Neural progenitor cell (in vitro differentiated cells): ENCODE measurements at regions not wholly inside any gene's neighbourhood (a gene's known extent, or its start where the extent isn't known, plus 50 kb on each side); places are given as distances from the start of the nearest gene placed in this dataset.

ENCODE experiments used
- DNase-seq: peaks from one replicate; pipeline ENCODE4 v3.0.0-alpha.2; 2016; ENCODE audit warnings: low spot score
- H2AFZ ChIP-seq: fragments of 200-600 bp; sonication (generic); replicated peaks from 2 replicates; pipeline ENCODE4 v1.6.1; 2016; ENCODE audit warnings: antibody characterized with exemption
- H3F3A ChIP-seq: fragments of 200-600 bp; sonication (generic); 2 replicates; pipeline ENCODE4 v1.6.1; 2016; ENCODE audit warnings: antibody characterized with exemption, low read depth
- H3K27ac ChIP-seq: fragments of 200-600 bp; sonication (generic); 2 replicates; pipeline ENCODE4 v1.5.1; 2016; ENCODE audit warnings: mild to moderate bottlenecking
- H3K27me3 ChIP-seq: fragments of 200-600 bp; sonication (generic); 2 replicates; pipeline ENCODE4 v1.6.1; 2016; ENCODE audit warnings: mild to moderate bottlenecking, moderate library complexity
- H3K36me3 ChIP-seq: fragments of 200-600 bp; sonication (generic); 2 replicates; pipeline ENCODE4 v1.5.1; 2016
- H3K4me1 ChIP-seq: fragments of 200-600 bp; sonication (generic); 2 replicates; pipeline ENCODE4 v1.6.1; 2016; ENCODE audit warnings: mixed run types
- H3K4me2 ChIP-seq: fragments of 200-600 bp; sonication (generic); 2 replicates; pipeline ENCODE4 v1.6.1; 2016
- H3K4me3 ChIP-seq: fragments of 200-600 bp; sonication (generic); 2 replicates; pipeline ENCODE4 v1.5.1; 2016
- H3K79me2 ChIP-seq: fragments of 200-600 bp; sonication (generic); 2 replicates; pipeline ENCODE4 v1.6.1; 2016; ENCODE audit warnings: low read depth
- H3K9ac ChIP-seq: fragments of 200-600 bp; sonication (generic); 2 replicates; pipeline ENCODE4 v1.6.1; 2016
- H3K9me3 ChIP-seq: fragments of 200-600 bp; sonication (generic); 2 replicates; pipeline ENCODE4 v1.5.1; 2016; ENCODE audit warnings: low read depth
- H4K20me1 ChIP-seq: fragments of 200-600 bp; sonication (generic); 2 replicates; pipeline ENCODE4 v1.6.1; 2016; ENCODE audit warnings: low read depth
- H3K27ac Mint-ChIP-seq: 3 replicates; pipeline ENCODE4 v1.8.0; 2021; ENCODE audit warnings: mixed read lengths
- H3K27me3 Mint-ChIP-seq: 2 replicates; pipeline ENCODE4 v1.8.0; 2022; ENCODE audit warnings: low read depth, mild to moderate bottlenecking, inconsistent platforms, moderate library complexity, mixed read lengths; ENCODE audit not compliant: insufficient read depth
- H3K36me3 Mint-ChIP-seq: 3 replicates; pipeline ENCODE4 v1.8.0; 2021; ENCODE audit warnings: mixed read lengths
- H3K4me1 Mint-ChIP-seq: 3 replicates; pipeline ENCODE4 v1.8.0; 2021; ENCODE audit warnings: mixed read lengths
- H3K4me3 Mint-ChIP-seq: 3 replicates; pipeline ENCODE4 v1.8.0; 2021; ENCODE audit warnings: mild to moderate bottlenecking, moderate library complexity, mixed read lengths
- H3K9me3 Mint-ChIP-seq: 3 replicates; pipeline ENCODE4 v1.8.0; 2020; ENCODE audit warnings: mixed read lengths
- EZH2 ChIP-seq: fragments of 200-600 bp; sonication (generic); IDR thresholded peaks from 2 replicates; pipeline ENCODE4 v1.6.1; 2017; ENCODE audit warnings: antibody characterized with exemption, mild to moderate bottlenecking, moderate library complexity
- EZH2phosphoT487 ChIP-seq: fragments of 200-600 bp; sonication (generic); IDR thresholded peaks from 2 replicates; pipeline ENCODE4 v1.6.1; 2017; ENCODE audit warnings: antibody characterized with exemption
- TF ChIP-seq, protein P1 (sequence below): fragments of 200-600 bp; sonication (generic); IDR thresholded peaks from 2 replicates; pipeline ENCODE4 v1.5.1; 2017; ENCODE audit warnings: antibody characterized with exemption, mild to moderate bottlenecking

DNA sequence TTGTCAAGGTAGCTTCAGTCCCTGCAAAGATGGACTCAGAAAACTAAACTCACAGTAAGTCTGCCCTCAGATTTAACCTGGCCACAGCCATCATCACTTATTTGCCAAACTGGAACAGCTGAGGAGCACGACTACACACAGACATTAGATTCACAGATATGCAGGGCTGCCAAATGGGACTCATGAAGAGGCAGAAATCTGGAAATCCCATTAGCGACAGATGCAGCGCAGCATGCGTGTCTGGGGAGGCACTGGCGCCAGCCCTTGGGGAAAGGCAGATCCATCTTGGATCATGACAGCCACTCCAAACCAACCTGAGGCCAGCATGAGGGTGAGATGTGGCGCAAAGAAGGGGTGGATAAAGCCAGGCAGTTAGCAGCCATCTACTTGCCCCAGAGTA lies 160.7 kb upstream of the TSC22D2 start:
- H3K4me1 ChIP-seq, result peaks cover 25% of the 10 kb centered on the region
- no peak for DNase-seq
- H3K4me3 ChIP-seq, result no peak overlapping the region
- no peaks in the 10 kb centered on the region for H3K9me3 Mint-ChIP-seq
- no peaks in the 10 kb centered on the region for H3K27me3 Mint-ChIP-seq
- H3K9me3 ChIP-seq, result no peaks in the 10 kb centered on the region
- TF ChIP-seq, protein P1, sequence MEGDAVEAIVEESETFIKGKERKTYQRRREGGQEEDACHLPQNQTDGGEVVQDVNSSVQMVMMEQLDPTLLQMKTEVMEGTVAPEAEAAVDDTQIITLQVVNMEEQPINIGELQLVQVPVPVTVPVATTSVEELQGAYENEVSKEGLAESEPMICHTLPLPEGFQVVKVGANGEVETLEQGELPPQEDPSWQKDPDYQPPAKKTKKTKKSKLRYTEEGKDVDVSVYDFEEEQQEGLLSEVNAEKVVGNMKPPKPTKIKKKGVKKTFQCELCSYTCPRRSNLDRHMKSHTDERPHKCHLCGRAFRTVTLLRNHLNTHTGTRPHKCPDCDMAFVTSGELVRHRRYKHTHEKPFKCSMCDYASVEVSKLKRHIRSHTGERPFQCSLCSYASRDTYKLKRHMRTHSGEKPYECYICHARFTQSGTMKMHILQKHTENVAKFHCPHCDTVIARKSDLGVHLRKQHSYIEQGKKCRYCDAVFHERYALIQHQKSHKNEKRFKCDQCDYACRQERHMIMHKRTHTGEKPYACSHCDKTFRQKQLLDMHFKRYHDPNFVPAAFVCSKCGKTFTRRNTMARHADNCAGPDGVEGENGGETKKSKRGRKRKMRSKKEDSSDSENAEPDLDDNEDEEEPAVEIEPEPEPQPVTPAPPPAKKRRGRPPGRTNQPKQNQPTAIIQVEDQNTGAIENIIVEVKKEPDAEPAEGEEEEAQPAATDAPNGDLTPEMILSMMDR, result no peak
- TF ChIP-seq EZH2 (no peak), EZH2phosphoT487 (no peak)
- no peak overlapping the region for H2AFZ ChIP-seq
- H3K9ac ChIP-seq, result no peak overlapping the region
- H3K36me3 Mint-ChIP-seq, result no peaks in the 10 kb centered on the region
- H3K27me3 ChIP-seq, result no peaks in the 10 kb centered on the region
- H3K27ac ChIP-seq, result no peak overlapping the region
- no peaks in the 10 kb centered on the region for H4K20me1 ChIP-seq
- peaks cover 37% of the 10 kb centered on the region for H3K4me1 Mint-ChIP-seq
- H3K4me3 Mint-ChIP-seq, result no peak overlapping the region
- no peak overlapping the region for H3K4me2 ChIP-seq
- peak overlapping the region; percentile 43 for H3K27ac Mint-ChIP-seq
- no peaks in the 10 kb centered on the region for H3K36me3 ChIP-seq
- H3K79me2 ChIP-seq, result no peaks in the 10 kb centered on the region
- H3F3A ChIP-seq, result no peaks in the 10 kb centered on the region

DNA sequence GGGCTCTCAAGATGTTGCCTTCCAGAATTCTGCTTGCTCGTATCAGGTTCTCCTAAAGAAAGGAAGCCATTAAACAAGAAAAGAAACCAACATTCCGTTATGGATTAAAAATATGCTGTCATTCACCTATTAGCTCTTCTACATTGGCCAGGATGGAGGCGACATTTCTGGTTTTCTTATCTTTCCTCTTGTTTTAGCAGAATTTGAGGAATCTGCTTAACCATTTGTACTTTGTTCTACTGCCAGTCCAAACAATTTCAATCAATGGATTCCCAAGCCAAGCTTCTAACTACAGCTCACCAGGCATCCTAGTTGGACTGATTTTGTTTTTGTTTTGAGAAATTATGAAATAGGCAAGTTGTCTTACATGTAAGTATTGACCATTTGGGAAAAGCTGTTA lies 164.6 kb upstream of the TSC22D2 start:
- no peaks in the 10 kb centered on the region for H3K36me3 ChIP-seq
- H3K9me3 ChIP-seq, result no peaks in the 10 kb centered on the region
- Mint-ChIP-seq H3K27ac (no peak overlapping the region), H3K4me3 (no peak overlapping the region), H3K4me1 (peaks cover 27% of the 10 kb centered on the region), H3K36me3 (no peaks in the 10 kb centered on the region), H3K27me3 (no peaks in the 10 kb centered on the region), H3K9me3 (no peaks in the 10 kb centered on the region)
- no peaks in the 10 kb centered on the region for H4K20me1 ChIP-seq
- H3K4me1 ChIP-seq, result peaks cover 18% of the 10 kb centered on the region
- H3K79me2 ChIP-seq, result no peaks in the 10 kb centered on the region
- no peak for TF ChIP-seq EZH2
- TF ChIP-seq EZH2phosphoT487, result no peak
- TF ChIP-seq, protein P1, result no peak
- no peaks in the 10 kb centered on the region for H3F3A ChIP-seq
- no peak overlapping the region for H2AFZ ChIP-seq
- H3K27ac ChIP-seq, result no peak overlapping the region
- no peak overlapping the region for H3K4me2 ChIP-seq
- no peak overlapping the region for H3K9ac ChIP-seq
- no peaks in the 10 kb centered on the region for H3K27me3 ChIP-seq
- DNase-seq, result no peak
- no peak overlapping the region for H3K4me3 ChIP-seq

DNA sequence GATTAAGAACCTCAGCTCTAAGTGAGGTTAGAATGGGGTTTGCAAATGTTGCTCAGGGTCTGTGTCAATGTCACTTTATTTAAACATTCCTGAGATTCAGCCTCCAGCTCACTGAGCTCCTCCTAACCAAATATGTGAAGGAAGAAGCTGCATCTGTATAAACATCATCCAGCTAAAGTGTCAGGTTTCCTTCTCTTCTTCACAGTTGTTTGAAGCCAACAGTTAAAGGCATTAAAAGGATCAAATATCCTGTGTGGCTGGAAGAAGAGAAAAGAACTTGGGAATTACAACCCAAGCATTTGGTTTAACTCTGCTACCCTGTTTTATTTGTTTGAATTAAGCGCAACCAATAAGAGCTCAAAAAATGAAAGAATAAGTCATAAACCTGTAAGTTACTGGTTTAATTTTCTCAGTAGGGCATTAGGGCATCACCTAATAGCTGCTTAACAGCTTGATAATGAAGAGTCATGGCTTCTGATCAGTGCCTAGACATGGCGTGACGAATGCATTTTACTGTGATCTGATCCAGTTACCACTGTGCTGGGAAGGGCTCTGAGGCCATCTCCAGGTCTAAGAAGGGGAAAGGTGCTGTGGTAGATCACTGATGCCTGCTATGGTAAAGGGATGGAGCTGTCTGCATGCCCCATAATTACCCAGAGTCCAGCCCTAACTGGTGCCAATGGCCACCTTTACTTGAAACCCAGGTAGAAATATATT lies 165.7 kb upstream of the TSC22D2 start:
- peaks cover 22% of the 10 kb centered on the region for H3K4me1 Mint-ChIP-seq
- no peak overlapping the region for H3K27ac Mint-ChIP-seq
- Histone ChIP-seq H3K79me2 (no peaks in the 10 kb centered on the region), H3K36me3 (no peaks in the 10 kb centered on the region), H3K4me2 (peak overlapping the region; percentile 62), H3K27ac (no peak overlapping the region), H3K9ac (no peak overlapping the region), H2AFZ (peak overlapping the region; percentile 6), H3K4me1 (peaks cover 15% of the 10 kb centered on the region), H4K20me1 (no peaks in the 10 kb centered on the region), H3K27me3 (no peaks in the 10 kb centered on the region), H3K9me3 (no peaks in the 10 kb centered on the region), H3F3A (no peaks in the 10 kb centered on the region), H3K4me3 (no peak overlapping the region)
- H3K27me3 Mint-ChIP-seq, result peaks cover 4% of the 10 kb centered on the region
- H3K9me3 Mint-ChIP-seq, result no peaks in the 10 kb centered on the region
- TF ChIP-seq EZH2 (no peak), EZH2phosphoT487 (no peak)
- TF ChIP-seq, protein P1, result no peak
- H3K4me3 Mint-ChIP-seq, result no peak overlapping the region
- no peaks in the 10 kb centered on the region for H3K36me3 Mint-ChIP-seq
- no peak for DNase-seq
